Activated naive CD4-positive, alpha-beta T cell treated with anti-CD3 and anti-CD28 coated beads, Interleukin-2, amount 50 U/mL, for 72 hours (primary cell): ENCODE measurements at regions not wholly inside any gene's neighbourhood (a gene's known extent, or its start where the extent isn't known, plus 50 kb on each side); places are given as distances from the start of the nearest gene placed in this dataset.
A peak's percentile ranks its signal among the peaks of the same experiment; 100 is the strongest.
"Not testable (repeated sequence)": the region's sequence is repeated elsewhere in the genome, so short reads cannot be mapped to it uniquely, and the experiment has no call there.

Experiments
- ATAC-seq, 2 donors: fragments of 150-1000 bp; cut with Tn5 transposase; 2 replicates each; pipeline ENCODE4 v1.10.0; 2021; ENCODE audit warnings: mild to moderate bottlenecking in 2 of 2, moderate library complexity in 2 of 2
- DNase-seq, 2 donors: peaks; one replicate each; pipeline ENCODE4 v3.0.0; 2021 to 2022; ENCODE audit warnings: low spot score in 2 of 2
- H3K27ac Mint-ChIP-seq, 2 donors: one replicate each; pipeline ENCODE4 v1.8.0; 2022; ENCODE audit warnings: mild to moderate bottlenecking in 2 of 2, mixed read lengths in 2 of 2
- H3K36me3 Mint-ChIP-seq, 2 donors: one replicate each; pipeline ENCODE4 v1.8.0; 2022; ENCODE audit warnings: mixed read lengths in 2 of 2
- H3K9me3 Mint-ChIP-seq, 2 donors: one replicate each; pipeline ENCODE4 v1.8.0; 2022; ENCODE audit warnings: mixed read lengths in 2 of 2

DNA sequence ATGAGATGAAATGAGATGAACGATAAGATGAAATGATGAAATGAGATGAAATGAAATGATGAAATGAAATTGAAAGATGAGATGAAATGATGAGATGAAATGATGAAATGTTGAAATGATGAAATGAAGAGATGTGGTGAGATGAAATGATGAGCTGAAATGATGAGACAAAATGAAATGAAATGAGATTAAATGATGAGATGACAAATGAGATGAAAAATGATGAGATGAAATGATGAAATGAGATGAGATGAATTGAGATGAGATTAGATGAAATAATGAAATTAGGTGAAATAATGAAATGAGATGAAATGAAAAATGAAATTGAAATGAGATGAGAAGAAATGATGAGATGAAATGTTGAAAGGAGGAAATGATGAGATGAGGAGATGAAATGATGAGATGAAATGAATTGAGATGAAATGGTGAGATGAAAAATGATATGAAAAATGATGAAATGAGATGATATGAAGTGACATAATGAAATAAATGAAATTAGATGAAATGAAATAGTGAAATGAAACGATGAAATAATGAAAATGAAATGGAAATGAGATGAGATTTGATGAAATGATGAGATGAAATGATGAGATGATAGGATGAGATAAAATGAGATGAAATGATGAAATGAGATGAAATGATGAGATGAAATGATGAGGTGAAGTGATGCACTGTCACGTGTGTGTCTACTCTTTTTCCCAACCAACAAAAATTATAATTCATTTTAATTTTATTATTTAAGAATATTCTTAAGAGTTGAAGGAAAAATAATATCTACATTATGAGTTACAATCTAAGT lies 58.0 kb downstream of the CCT8L2 start:
- not testable (repeated sequence) for ATAC-seq, H3K9me3 Mint-ChIP-seq, H3K36me3 Mint-ChIP-seq, DNase-seq, H3K27ac Mint-ChIP-seq

DNA sequence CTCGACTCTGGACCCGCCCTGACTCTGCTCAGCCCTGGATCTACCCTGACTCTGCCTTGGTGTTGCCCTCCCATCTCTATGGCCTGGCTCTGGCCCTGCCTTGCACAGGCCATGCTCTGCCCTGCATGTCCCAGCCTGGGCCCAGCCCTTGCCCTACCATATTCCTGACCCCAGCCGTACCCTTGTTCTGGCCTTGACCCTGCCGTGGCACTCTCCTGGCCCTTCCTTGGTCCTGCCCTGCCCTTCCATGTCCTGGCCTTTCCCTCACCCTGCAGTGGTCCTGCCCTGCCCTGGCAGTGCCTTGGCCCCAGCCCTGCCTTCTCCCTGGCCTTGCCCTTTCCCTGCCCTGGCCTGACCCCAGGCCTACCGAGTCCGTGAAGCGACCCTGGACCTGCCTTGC lies 60.9 kb downstream of the CCT8L2 start:
- H3K36me3 Mint-ChIP-seq, result not testable (repeated sequence)

DNA sequence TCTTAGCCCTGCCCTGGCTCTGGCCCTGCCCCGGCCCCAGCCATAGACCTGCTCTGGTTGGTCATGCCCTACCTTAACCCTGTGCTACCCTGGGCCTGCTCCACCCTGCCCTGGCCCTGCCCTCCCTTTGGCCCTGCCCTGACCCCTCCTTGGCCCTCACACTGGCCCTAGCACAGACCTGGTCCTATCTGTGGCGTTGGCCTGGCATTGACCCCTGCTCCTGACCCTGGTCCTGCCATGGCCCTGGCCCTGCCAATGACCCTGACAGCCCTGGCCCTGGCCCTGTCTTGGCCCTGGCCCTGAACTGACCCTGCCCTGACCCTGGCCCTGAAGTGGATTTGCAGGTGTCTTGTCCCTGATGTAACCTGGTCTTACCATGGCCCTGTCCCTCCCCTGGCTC lies 63.3 kb downstream of the CCT8L2 start:
- not testable (repeated sequence) for H3K27ac Mint-ChIP-seq, ATAC-seq, H3K9me3 Mint-ChIP-seq, H3K36me3 Mint-ChIP-seq, DNase-seq

More for the DNA sequence above, 60.9 kb downstream of the CCT8L2 start:
- not testable (repeated sequence) for H3K9me3 Mint-ChIP-seq, ATAC-seq, DNase-seq
- peak overlapping the region in 1 of 2 donors; percentile 68 for H3K27ac Mint-ChIP-seq

GRCh38 chr22:16527753-16528152 lies 64.9 kb downstream of the CCT8L2 start:
- not testable (repeated sequence) for H3K27ac Mint-ChIP-seq, DNase-seq, H3K9me3 Mint-ChIP-seq, H3K36me3 Mint-ChIP-seq, ATAC-seq

- H3K9me3 Mint-ChIP-seq, H3K27ac Mint-ChIP-seq, ATAC-seq, H3K36me3 Mint-ChIP-seq, DNase-seq: not testable (repeated sequence)
Measured at GRCh38 chr22:16526891-16527290, 65.7 kb downstream of the CCT8L2 start.
